GM10266 (cell line): ENCODE measurements at regions not wholly inside any gene's neighbourhood (a gene's known extent, or its start where the extent isn't known, plus 50 kb on each side); places are given as distances from the start of the nearest gene placed in this dataset.

Source experiments
- DNase-seq: peaks from one replicate; pipeline ENCODE4 v3.0.0; 2012; ENCODE audit errors: extremely low spot score
- TF ChIP-seq, protein P1 (sequence below): IDR thresholded peaks from 2 replicates; pipeline ENCODE4 v1.5.1; 2012; ENCODE audit warnings: mild to moderate bottlenecking, low read depth; ENCODE audit not compliant: control insufficient read depth, insufficient read depth; ENCODE audit errors: missing control alignments

- no peak for DNase-seq
- TF ChIP-seq, protein P1, sequence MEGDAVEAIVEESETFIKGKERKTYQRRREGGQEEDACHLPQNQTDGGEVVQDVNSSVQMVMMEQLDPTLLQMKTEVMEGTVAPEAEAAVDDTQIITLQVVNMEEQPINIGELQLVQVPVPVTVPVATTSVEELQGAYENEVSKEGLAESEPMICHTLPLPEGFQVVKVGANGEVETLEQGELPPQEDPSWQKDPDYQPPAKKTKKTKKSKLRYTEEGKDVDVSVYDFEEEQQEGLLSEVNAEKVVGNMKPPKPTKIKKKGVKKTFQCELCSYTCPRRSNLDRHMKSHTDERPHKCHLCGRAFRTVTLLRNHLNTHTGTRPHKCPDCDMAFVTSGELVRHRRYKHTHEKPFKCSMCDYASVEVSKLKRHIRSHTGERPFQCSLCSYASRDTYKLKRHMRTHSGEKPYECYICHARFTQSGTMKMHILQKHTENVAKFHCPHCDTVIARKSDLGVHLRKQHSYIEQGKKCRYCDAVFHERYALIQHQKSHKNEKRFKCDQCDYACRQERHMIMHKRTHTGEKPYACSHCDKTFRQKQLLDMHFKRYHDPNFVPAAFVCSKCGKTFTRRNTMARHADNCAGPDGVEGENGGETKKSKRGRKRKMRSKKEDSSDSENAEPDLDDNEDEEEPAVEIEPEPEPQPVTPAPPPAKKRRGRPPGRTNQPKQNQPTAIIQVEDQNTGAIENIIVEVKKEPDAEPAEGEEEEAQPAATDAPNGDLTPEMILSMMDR: no peak
These were observed 566.5 kb upstream of the MARCKS start for GRCh38 chr6:113290684-113291083.

- TF ChIP-seq, protein P1: no peak
- DNase-seq: no peak
These were observed 565.2 kb upstream of the MARCKS start for GRCh38 chr6:113291751-113292445.

GRCh38 chr6:113292646-113293422, 564.3 kb upstream of the MARCKS start:
- TF ChIP-seq, protein P1: no peak
- peak; percentile 9 for DNase-seq

GRCh38 chr6:113293423-113293740, 563.8 kb upstream of the MARCKS start:
- TF ChIP-seq, protein P1: no peak
- DNase-seq: no peak

DNA sequence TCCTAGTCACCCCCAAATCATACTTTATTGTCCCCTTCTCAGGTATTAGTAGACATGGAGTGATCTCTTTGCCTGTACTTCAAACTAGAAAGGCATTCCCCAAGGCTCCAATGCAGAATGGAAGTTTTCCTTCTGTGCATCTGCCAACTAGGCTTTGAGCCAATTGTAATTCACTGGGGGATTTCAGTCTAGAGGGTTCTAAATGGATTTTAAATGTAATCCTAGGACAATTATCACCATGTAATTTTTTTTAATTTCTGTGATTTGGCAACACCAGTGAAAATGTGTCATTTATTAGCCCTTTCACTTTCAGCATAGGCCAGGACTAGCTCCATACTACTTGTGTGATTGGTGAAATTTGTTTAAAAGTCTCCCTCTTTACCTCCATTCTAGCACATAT, 557.6 kb upstream of the MARCKS start:
- TF ChIP-seq, protein P1: no peak
- no peak for DNase-seq

DNA sequence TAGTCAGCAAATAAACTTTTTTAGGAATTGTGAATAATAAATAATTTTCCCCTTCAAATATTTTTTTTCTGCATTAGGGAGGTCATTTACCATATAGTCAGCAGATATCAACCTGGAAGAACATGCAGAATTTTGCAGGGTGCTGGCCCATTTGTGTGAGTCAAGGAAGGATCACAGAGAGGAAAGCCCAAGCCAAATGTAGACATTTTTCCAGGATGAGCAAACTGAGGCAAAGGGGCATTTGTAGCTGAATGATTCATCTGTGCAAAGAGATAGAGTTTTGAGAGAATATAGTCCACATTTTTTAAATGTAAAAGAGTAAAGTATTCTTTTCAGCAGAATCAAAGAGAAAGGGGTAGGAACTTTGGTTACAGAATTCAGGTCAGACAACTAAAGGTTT, 555.5 kb upstream of the MARCKS start:
- DNase-seq: no peak
- TF ChIP-seq, protein P1: no peak

GRCh38 chr6:113304116-113304515, 553.0 kb upstream of the MARCKS start:
- TF ChIP-seq, protein P1: no peak
- DNase-seq: no peak
